Breast epithelium (tissue), 3 donors: ENCODE measurements at regions not wholly inside any gene's neighbourhood (a gene's known extent, or its start where the extent isn't known, plus 50 kb on each side); places are given as distances from the start of the nearest gene placed in this dataset.

Source experiments
- CTCF ChIP-seq, 3 donors: fragments of 450-650 bp; IDR thresholded peaks; one replicate each; pipeline ENCODE4 v1.5.1; 2016 to 2017; ENCODE audit warnings: antibody characterized with exemption in 3 of 3, mild to moderate bottlenecking in 3 of 3, moderate library complexity in 3 of 3
- POLR2A ChIP-seq: fragments of 450-650 bp; IDR thresholded peaks from one replicate; pipeline ENCODE4 v1.6.1; 2016; ENCODE audit warnings: antibody characterized with exemption, mild to moderate bottlenecking, moderate library complexity

DNA sequence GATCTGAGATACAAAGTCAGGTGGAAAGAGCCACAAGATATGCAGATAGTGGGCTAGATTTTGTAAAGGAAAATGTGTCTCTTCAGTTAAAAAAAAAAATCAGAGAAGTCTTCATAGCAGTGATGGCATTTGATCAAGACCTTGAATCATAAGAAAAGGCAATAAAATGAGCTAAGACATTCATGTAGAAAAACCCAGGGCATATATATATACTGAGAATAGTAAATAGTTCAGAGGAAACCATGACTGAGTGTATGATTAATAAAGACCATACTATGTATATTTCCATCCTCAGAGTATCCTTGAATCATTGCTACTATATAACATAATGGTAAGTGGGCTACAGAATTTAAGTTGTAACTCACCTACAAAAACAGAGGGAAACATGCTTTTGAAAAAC lies 321.7 kb upstream of the NR5A2 start:
- TF ChIP-seq CTCF (IDR thresholded peaks at IDR 0.05) (no peak), POLR2A (no peak)
